Suprapubic skin (tissue), 3 donors: ENCODE measurements at regions not wholly inside any gene's neighbourhood (a gene's known extent, or its start where the extent isn't known, plus 50 kb on each side); places are given as distances from the start of the nearest gene placed in this dataset.

Source experiments
- CTCF ChIP-seq, 2 donors: fragments of 200-600 bp in 1 of 2; fragments of 450-650 bp in 1 of 2; sonication (generic) in 1 of 2; IDR thresholded peaks; one replicate each; pipeline ENCODE4 v1.5.1; 2016 to 2019; ENCODE audit warnings: antibody characterized with exemption in 2 of 2, mild to moderate bottlenecking in 1 of 2, moderate library complexity in 1 of 2
- POLR2AphosphoS5 ChIP-seq, 3 donors: sonication (generic); formaldehyde crosslinking; IDR thresholded peaks; one replicate each; pipeline ENCODE4 v1.6.1; 2017; ENCODE audit warnings: antibody characterized with exemption in 3 of 3

GRCh38 chr2:215652388-215652787 is 216.5 kb upstream of the FN1 start:
- TF ChIP-seq CTCF (IDR thresholded peaks at IDR 0.05) (no peak), POLR2AphosphoS5 (IDR thresholded peaks at IDR 0.05) (no peak)
